ENCODE measurements at regions not wholly inside any gene's neighbourhood (a gene's known extent, or its start where the extent isn't known, plus 50 kb on each side); places are given as distances from the start of the nearest gene placed in this dataset.
"Not testable (repeated sequence)": the region's sequence is repeated elsewhere in the genome, so short reads cannot be mapped to it uniquely, and the experiment has no call there.

GRCh38 chr9:1919229-1919628 lies 95.9 kb upstream of the SMARCA2 start:
- H3K36me3 Mint-ChIP-seq: no peaks in the 10 kb centered on the region
- H3K27ac Mint-ChIP-seq: no peak overlapping the region
- no peak for DNase-seq
- CTCF ChIA-PET: no interaction called here
- peaks cover 19% of the 10 kb centered on the region for H3K27me3 Mint-ChIP-seq
- H3K9me3 Mint-ChIP-seq: no peaks in the 10 kb centered on the region
- no peaks in the 10 kb centered on the region for H3K4me1 Mint-ChIP-seq
- H3K4me3 Mint-ChIP-seq: no peak overlapping the region

DNA sequence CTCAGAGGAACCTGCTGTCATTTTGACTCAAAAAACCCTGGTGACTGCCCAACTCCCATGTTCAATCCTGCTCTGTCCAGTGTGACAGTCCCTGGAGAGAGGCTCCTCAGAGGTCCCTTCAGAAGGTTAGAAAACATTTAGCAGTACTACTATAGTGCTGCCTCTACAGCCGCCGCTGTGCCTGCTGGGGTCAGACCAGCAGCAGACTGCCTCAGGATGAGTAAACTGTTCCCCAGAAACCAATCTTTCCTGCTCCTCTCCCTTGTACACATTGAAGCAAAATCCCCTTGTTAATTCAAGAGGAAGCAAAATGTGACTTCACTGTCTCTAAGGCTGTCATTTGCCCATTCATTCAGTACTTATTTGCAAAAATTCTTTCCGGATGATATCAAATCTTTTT lies 94.8 kb upstream of the SMARCA2 start:
- no peaks in the 10 kb centered on the region for H3K4me1 Mint-ChIP-seq
- no peaks in the 10 kb centered on the region for H3K9me3 Mint-ChIP-seq
- H3K27ac Mint-ChIP-seq: no peak overlapping the region
- no peak for DNase-seq
- H3K27me3 Mint-ChIP-seq: peaks cover 19% of the 10 kb centered on the region
- no peak overlapping the region for H3K4me3 Mint-ChIP-seq
- no peaks in the 10 kb centered on the region for H3K36me3 Mint-ChIP-seq
- CTCF ChIA-PET: no interaction called here

DNA sequence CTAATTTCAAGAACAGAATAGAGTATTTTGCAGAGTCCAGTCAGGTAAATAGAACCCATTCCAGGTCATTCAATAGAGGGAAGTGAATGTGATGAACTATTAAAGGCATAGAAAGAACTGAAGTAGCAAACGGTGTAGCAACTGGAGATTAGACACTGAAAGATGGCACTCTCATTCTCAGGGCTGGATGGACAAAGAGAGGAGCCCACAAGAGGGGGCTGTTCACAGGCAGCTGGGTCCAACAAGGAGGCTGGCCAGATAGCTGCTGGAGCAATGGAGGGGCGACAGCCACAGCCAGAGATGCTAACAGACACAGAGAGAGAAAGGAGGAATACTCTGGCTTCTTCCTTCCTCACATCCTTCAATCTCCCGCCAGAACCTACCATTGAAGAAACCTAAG lies 93.1 kb upstream of the SMARCA2 start:
- Mint-ChIP-seq H3K9me3 (no peaks in the 10 kb centered on the region), H3K36me3 (no peaks in the 10 kb centered on the region), H3K4me3 (no peak overlapping the region), H3K4me1 (no peaks in the 10 kb centered on the region), H3K27me3 (peaks cover 12% of the 10 kb centered on the region), H3K27ac (no peak overlapping the region)
- no peak for DNase-seq
- CTCF ChIA-PET: no interaction called here

DNA sequence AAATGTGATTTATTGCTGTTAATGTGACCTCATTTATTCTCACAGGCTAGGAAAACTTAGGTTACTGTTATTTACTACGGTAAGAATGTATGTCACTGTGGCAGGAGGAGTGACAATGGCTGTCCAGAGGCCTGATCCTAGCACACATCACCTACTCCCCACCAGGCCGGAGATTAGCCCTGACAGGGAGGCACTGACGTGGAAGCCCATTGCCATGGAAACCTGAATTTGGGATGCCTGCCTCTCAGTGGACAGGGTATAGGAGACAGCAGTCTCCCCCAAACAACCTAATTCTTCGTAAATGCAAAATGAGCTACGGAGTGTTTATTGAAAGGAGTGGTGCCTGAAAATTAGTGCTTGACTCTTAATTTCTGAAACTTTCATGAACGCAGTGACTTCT lies 87.6 kb upstream of the SMARCA2 start:
- Mint-ChIP-seq H3K36me3 (no peaks in the 10 kb centered on the region), H3K9me3 (no peaks in the 10 kb centered on the region), H3K27me3 (no peaks in the 10 kb centered on the region), H3K4me3 (no peak overlapping the region), H3K27ac (no peak overlapping the region), H3K4me1 (no peaks in the 10 kb centered on the region)
- CTCF ChIA-PET: no interaction called here
- no peak for DNase-seq

GRCh38 chr9:1929134-1929533 lies 86.0 kb upstream of the SMARCA2 start:
- no peaks in the 10 kb centered on the region for H3K36me3 Mint-ChIP-seq
- CTCF ChIA-PET: interaction anchor here (0.6 to 1.5 kb wide), 2 partner anchors 11 to 110 kb away, joined by 4 to 5 read pairs; no protein-coding TSS in a partner anchor
- no peaks in the 10 kb centered on the region for H3K4me1 Mint-ChIP-seq

DNA sequence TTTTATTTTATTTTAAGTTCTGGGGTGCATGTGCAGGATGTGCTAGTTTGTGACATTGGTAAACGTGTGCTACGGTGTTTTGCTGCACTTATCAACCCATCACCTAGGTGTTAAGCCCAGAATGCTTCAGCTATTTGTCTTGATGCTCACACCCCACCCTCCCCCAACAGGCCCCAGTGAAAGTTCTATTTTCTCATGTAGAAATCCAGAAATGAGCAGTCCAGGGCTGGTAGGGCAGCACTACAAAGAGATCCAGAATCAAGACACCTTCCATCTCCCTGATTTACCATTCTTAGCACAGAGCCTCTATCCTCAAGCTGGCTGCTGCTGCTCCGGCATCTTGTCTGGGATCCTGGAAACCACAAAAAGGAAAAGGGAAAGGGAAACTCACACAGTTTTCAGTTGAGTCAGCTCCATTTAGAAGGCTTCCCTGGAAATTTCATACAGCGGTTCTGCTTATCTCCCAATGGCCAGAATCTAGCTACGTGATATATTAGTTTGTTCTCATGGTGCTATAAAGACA lies 85.4 kb upstream of the SMARCA2 start:
- Mint-ChIP-seq H3K4me1 (no peaks in the 10 kb centered on the region), H3K36me3 (no peaks in the 10 kb centered on the region), H3K27me3 (no peaks in the 10 kb centered on the region), H3K4me3 (no peak overlapping the region), H3K9me3 (no peaks in the 10 kb centered on the region), H3K27ac (no peak overlapping the region)
- DNase-seq: no peak
- CTCF ChIA-PET: interaction anchor here (1.5 kb wide), 1 partner anchor 10 kb away, joined by 4 read pairs; no protein-coding TSS in a partner anchor

More at GRCh38 chr9:1929134-1929533, 86.0 kb upstream of the SMARCA2 start:
- no peaks in the 10 kb centered on the region for H3K27me3 Mint-ChIP-seq
- no peak for DNase-seq
- H3K4me3 Mint-ChIP-seq: no peak overlapping the region
- H3K27ac Mint-ChIP-seq: no peak overlapping the region
- no peaks in the 10 kb centered on the region for H3K9me3 Mint-ChIP-seq

DNA sequence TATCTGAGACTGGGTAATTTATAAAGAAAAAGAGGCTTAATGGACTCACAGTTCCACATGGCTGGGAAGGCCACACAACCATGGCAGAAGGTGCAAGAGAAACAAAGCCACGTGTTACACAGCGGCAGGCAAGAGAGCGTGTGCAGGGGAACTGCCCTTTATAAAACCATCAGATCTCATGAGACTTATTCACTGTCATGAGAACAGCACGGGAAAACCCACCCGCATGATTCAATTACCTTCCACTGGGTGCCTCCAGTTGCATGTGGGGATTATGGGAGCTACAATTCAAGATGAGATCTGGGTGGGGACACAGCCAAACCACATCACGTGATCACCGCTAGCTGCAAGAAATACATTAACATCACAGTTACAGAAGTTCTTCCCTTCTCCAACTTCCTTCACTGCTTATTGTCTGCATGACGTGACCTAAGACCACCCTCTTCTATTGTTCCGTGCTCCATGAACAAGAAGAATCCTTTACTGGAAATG lies 84.9 kb upstream of the SMARCA2 start:
- H3K27ac Mint-ChIP-seq, H3K4me1 Mint-ChIP-seq, DNase-seq, H3K36me3 Mint-ChIP-seq, H3K9me3 Mint-ChIP-seq, H3K27me3 Mint-ChIP-seq, H3K4me3 Mint-ChIP-seq: not testable (repeated sequence)
- CTCF ChIA-PET: interaction anchor here (1.5 kb wide), 1 partner anchor 10 kb away, joined by 4 read pairs; no protein-coding TSS in a partner anchor

DNA sequence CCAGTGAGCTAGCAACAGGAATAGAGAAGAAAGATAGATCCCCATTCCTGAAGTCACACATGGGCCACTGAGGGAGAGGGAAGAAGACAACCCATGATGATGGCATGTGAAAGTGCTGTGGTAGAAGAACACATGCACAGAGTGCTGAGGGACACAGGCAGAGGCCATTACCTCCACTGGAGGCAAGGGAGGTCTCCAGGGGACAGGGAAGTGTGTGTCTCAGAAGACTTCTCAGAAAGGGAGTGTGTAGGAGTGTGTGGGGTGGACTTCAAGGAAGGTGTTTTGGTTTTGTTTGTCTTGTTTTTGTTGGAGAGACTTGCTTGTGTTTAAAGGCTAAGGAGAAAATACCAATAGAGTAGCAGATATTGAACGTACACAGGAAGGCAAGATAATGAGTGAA lies 77.0 kb upstream of the SMARCA2 start:
- no peaks in the 10 kb centered on the region for H3K4me1 Mint-ChIP-seq
- no peak overlapping the region for H3K27ac Mint-ChIP-seq
- H3K36me3 Mint-ChIP-seq: no peaks in the 10 kb centered on the region
- H3K27me3 Mint-ChIP-seq: peaks cover 7% of the 10 kb centered on the region
- no peak overlapping the region for H3K4me3 Mint-ChIP-seq
- CTCF ChIA-PET: no interaction called here
- no peak for DNase-seq
- no peaks in the 10 kb centered on the region for H3K9me3 Mint-ChIP-seq

DNA sequence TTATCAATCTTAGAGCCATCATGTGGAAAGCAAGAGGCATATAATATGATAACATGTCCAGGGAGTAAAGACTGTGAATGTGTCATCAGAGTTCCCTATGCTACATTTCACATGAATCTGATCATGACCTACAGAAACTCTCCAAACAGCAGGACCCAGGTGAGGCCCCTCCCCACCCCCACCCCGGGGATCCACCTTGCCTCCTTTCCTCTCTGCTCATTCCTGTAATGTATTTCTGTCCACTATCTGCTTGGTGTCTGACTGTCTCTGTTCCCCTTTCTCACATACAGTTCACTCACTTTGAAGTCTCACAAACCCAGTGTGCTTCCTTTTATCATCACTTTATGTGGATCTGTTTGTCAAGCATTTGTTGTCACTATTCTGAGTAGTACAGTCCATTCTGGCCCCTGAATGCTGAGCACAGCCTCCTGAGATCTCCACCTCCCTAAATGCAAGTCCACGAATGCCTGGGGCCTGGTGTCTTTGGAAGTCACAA lies 76.4 kb upstream of the SMARCA2 start:
- H3K4me3 Mint-ChIP-seq: no peak overlapping the region
- DNase-seq: no peak
- H3K9me3 Mint-ChIP-seq: no peaks in the 10 kb centered on the region
- no peaks in the 10 kb centered on the region for H3K36me3 Mint-ChIP-seq
- H3K4me1 Mint-ChIP-seq: no peaks in the 10 kb centered on the region
- CTCF ChIA-PET: interaction anchor here (1.7 kb wide), 1 partner anchor 229 kb away, joined by 7 read pairs; no protein-coding TSS in a partner anchor
- no peak overlapping the region for H3K27ac Mint-ChIP-seq
- peaks cover 7% of the 10 kb centered on the region for H3K27me3 Mint-ChIP-seq

GRCh38 chr9:1939466-1939865 lies 75.7 kb upstream of the SMARCA2 start:
- Mint-ChIP-seq H3K27me3 (peaks cover 7% of the 10 kb centered on the region), H3K9me3 (no peaks in the 10 kb centered on the region), H3K4me3 (no peak overlapping the region)

DNA sequence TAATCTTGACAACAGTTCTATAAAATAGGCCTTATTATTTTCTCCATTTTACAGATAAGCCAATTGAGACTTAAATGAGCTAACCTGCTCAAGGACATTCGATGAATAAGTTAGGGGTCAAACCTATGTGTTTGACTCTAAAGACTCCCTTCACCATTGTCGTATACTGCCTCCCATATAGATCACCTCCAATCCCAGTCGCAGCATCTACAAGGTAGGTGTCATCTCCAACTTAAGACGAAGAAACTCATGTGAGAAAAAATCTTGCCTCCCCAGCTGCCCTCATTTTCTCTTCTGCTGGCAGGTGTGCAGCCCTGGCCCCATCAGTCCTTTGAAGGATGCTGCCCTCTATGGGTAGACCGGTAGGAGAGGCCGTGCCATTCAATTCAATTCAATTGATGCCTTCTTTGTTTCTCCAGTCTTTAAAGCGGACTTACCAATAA lies 75.2 kb upstream of the SMARCA2 start:
- Mint-ChIP-seq H3K9me3 (no peaks in the 10 kb centered on the region), H3K27me3 (peaks cover 7% of the 10 kb centered on the region), H3K4me3 (no peak overlapping the region), H3K27ac (no peak overlapping the region), H3K36me3 (no peaks in the 10 kb centered on the region), H3K4me1 (no peaks in the 10 kb centered on the region)
- DNase-seq: peak; percentile 48
- CTCF ChIA-PET: interaction anchor here (0.7 to 1.7 kb wide), 8 partner anchors 10 to 479 kb away, joined by 3 to 7 read pairs (median 3); no protein-coding TSS in a partner anchor

More at GRCh38 chr9:1939466-1939865, 75.7 kb upstream of the SMARCA2 start:
- CTCF ChIA-PET: interaction anchor here (0.7 to 1.7 kb wide), 7 partner anchors 10 to 479 kb away, joined by 3 to 7 read pairs (median 3); no protein-coding TSS in a partner anchor
- H3K27ac Mint-ChIP-seq: no peak overlapping the region
- no peaks in the 10 kb centered on the region for H3K36me3 Mint-ChIP-seq
- no peaks in the 10 kb centered on the region for H3K4me1 Mint-ChIP-seq
- no peak for DNase-seq

GRCh38 chr9:1941989-1942388 lies 73.2 kb upstream of the SMARCA2 start:
- H3K36me3 Mint-ChIP-seq: no peaks in the 10 kb centered on the region
- no peaks in the 10 kb centered on the region for H3K4me1 Mint-ChIP-seq
- H3K4me3 Mint-ChIP-seq: no peak overlapping the region
- peaks cover 7% of the 10 kb centered on the region for H3K27me3 Mint-ChIP-seq
- DNase-seq: no peak
- H3K27ac Mint-ChIP-seq: no peak overlapping the region
- CTCF ChIA-PET: interaction anchor here (1.3 kb wide), 2 partner anchors 126 to 130 kb away, joined by 4 read pairs; no protein-coding TSS in a partner anchor
- no peaks in the 10 kb centered on the region for H3K9me3 Mint-ChIP-seq

GRCh38 chr9:1946526-1947283 lies 68.4 kb upstream of the SMARCA2 start:
- Mint-ChIP-seq H3K27ac (no peak overlapping the region), H3K4me3 (no peak overlapping the region), H3K36me3 (no peaks in the 10 kb centered on the region), H3K27me3 (peaks cover 4% of the 10 kb centered on the region), H3K9me3 (no peaks in the 10 kb centered on the region), H3K4me1 (no peaks in the 10 kb centered on the region)
- no peak for DNase-seq
- CTCF ChIA-PET: interaction anchor here (1.3 kb wide), 1 partner anchor 29 kb away, joined by 3 read pairs; no protein-coding TSS in a partner anchor

DNA sequence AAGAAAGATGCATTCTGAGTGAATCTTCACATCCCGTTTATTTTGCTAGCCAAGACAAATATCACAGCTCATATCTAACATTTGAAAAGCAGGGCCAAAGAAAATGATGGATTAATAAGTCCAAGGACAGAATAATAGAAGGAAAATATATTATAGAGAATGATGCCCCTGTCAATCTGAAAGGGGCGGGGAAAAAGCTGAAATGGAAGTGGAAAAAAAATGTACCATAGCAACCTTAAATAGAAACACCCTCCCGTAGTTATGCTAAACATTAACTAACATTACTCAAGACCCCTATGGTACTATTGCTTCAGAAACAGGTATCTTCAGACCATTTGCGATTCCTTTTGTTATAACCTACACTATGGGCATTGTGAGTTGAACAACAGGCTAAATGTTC lies 67.7 kb upstream of the SMARCA2 start:
- no peak for DNase-seq
- no peaks in the 10 kb centered on the region for H3K36me3 Mint-ChIP-seq
- peaks cover 4% of the 10 kb centered on the region for H3K27me3 Mint-ChIP-seq
- no peaks in the 10 kb centered on the region for H3K4me1 Mint-ChIP-seq
- no peak overlapping the region for H3K27ac Mint-ChIP-seq
- H3K9me3 Mint-ChIP-seq: no peaks in the 10 kb centered on the region
- CTCF ChIA-PET: interaction anchor here (0.6 kb wide), 1 partner anchor 24 kb away, joined by 3 read pairs; no protein-coding TSS in a partner anchor
- no peak overlapping the region for H3K4me3 Mint-ChIP-seq
